KOPT-K1 (cell line): ENCODE measurements at regions not wholly inside any gene's neighbourhood (a gene's known extent, or its start where the extent isn't known, plus 50 kb on each side); places are given as distances from the start of the nearest gene placed in this dataset.
"Not testable (repeated sequence)": the region's sequence is repeated elsewhere in the genome, so short reads cannot be mapped to it uniquely, and the experiment has no call there.

Source experiments
- H3K27ac ChIP-seq: fragments of 200-600 bp; sonication (generic); 2 replicates; pipeline ENCODE4 v1.5.1; 2016; ENCODE audit warnings: antibody characterized with exemption, mild to moderate bottlenecking, low read depth, low read length; ENCODE audit not compliant: poor library complexity, severe bottlenecking
- H3K36me3 ChIP-seq: fragments of 200-600 bp; sonication (generic); 2 replicates; pipeline ENCODE4 v1.5.1; 2017; ENCODE audit warnings: antibody characterized with exemption, mild to moderate bottlenecking, low read length, moderate library complexity; ENCODE audit not compliant: insufficient read depth
- H3K9me3 ChIP-seq: fragments of 200-600 bp; sonication (generic); 2 replicates; pipeline ENCODE4 v1.5.1; 2017; ENCODE audit warnings: antibody characterized with exemption, low read length, mild to moderate bottlenecking; ENCODE audit not compliant: insufficient read depth, poor library complexity, severe bottlenecking

DNA sequence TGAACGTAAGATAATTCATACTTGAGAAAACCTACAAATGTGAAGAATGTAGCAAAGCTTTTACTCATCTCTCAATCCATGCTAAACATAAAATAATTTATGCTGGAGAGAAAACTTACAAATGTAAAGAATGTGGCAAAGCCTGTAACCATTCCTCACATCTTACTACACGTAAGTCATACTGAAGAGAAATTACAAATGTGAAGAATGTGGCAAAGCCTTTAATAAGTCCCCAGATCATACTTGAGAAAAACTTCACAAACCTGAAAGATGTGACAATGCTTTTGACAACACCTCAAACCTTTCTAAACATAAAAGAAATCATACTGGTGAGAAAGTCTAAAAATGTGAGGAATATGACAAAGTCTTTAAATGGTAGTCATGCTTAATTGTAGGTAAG, 89.4 kb downstream of the ZNF675 start:
- no peaks in the 10 kb centered on the region for H3K9me3 ChIP-seq
- no peaks in the 10 kb centered on the region for H3K36me3 ChIP-seq
- no peak overlapping the region for H3K27ac ChIP-seq

DNA sequence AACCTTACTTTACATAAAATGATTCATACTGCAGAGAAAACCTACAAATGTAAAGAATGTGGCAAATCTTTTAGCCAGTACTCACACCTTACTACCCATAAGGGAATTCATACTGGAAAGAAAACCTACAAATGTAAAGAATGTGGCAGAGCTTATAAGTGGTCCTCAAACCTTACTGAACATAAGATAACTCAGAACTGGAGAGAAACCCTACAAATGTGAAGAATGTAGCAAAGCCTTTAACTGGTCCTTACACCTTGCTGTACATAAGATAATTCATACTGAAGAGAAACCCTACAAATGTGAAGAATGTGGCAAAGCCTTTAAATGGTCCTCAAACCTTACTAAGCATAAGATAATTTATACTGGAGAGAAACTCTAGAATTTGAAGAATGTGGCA, 90.1 kb downstream of the ZNF675 start:
- no peak overlapping the region for H3K27ac ChIP-seq
- no peaks in the 10 kb centered on the region for H3K36me3 ChIP-seq
- H3K9me3 ChIP-seq: no peaks in the 10 kb centered on the region

DNA sequence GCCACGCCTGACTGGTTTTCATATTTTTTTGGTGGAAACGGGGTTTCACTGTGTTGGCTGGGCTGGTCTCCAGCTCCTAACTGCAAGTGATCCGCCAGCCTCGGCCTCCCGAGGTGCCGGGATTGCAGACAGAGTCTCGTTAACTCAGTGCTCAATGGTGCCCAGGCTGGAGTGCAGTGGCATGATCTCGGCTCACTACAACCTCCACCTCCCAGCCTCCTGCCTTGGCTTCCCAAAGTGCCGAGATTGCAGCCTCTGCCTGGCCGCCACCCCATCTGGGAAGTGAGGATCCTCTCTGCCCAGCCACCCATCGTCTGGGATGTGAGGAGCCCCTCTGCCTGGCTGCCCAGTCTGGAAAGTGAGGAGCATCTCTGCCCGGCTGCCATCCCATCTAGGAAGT, 92.7 kb downstream of the ZNF675 start:
- H3K36me3 ChIP-seq, H3K27ac ChIP-seq: not testable (repeated sequence)
- peaks cover 17% of the 10 kb centered on the region for H3K9me3 ChIP-seq

DNA sequence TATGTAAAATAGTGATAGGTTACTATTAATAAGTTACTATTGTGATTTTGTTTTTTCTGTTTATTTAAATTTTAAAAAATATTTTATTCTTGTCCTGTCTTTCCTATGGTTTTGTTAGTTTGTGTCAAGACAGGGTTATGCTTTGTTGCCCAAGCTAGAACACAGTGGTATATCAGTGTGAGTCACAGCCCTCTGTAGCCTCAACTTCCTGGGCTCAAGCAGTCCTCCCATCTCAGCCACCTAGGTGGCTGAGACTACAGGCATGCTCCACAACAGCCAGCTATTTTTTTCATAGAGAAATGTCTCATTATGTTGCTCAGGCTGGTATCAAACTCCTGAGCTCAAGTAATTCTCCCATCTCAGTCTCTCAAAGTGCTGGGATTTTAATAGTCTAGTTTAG, 99.5 kb downstream of the ZNF675 start:
- no peak overlapping the region for H3K27ac ChIP-seq
- peaks cover 22% of the 10 kb centered on the region for H3K9me3 ChIP-seq
- no peaks in the 10 kb centered on the region for H3K36me3 ChIP-seq

DNA sequence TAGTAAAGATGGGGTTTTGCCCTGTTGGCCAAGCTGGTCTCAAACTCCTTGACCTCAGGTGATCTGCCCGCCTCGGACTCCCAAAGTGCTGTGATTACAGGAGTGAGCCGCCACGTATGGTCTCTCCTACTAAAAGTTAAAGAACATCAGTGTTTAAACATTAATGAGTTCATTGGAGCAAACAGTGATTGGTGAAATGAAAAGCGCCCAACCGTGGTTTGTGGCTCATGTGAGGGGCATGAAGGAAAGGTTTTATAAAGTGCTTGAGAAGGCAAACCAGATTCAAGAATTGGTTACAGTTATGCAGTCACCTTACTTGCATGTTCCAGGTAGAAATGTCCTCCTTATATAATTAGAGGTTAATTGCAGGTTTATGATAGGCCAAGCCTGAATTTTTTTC, 109.5 kb downstream of the ZNF675 start:
- Histone ChIP-seq H3K36me3 (no peaks in the 10 kb centered on the region), H3K9me3 (peaks cover 16% of the 10 kb centered on the region), H3K27ac (no peak overlapping the region)

DNA sequence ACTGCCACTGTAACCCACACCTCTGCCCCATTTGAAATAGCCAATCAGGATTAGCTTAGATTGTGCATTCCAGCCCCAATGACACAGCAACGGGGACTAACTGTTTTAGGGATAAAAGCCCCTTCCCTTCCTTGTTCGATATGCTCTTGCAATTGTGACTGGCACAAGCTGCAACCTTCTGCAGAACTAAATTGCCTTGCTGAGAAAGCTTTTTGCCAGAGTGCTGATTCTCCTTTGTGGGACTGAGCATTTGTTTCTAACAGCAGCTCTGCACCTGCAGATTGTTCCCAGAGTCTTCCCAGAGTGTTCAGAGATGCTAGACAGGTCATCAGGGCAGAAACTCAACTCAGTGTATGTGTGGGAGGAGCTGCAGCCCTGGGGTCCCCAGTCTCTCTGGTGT, 115.8 kb downstream of the ZNF675 start:
- H3K9me3 ChIP-seq: peaks cover 72% of the 10 kb centered on the region
- H3K27ac ChIP-seq: no peak overlapping the region
- H3K36me3 ChIP-seq: no peaks in the 10 kb centered on the region

DNA sequence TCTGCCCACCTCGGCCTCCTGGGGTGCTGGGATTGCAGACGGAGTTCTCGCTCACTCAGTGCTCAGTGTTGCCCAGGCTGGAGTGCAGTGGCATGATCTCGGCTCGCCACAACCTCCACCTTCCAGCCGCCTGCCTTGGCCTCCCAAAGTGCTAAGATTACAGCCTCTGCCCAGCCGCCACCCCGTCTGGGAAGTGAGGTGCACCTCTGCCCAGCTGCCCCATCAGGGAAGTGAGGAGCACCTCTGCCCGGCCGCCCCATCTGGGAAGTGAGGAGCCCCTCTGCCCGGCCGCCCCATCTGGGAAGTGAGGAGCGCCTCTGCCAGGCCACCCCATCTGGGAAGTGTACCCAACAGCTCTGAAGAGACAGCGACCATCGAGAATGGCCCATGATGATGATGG, 118.9 kb downstream of the ZNF675 start:
- not testable (repeated sequence) for H3K27ac ChIP-seq, H3K36me3 ChIP-seq
- H3K9me3 ChIP-seq: peaks cover 62% of the 10 kb centered on the region

DNA sequence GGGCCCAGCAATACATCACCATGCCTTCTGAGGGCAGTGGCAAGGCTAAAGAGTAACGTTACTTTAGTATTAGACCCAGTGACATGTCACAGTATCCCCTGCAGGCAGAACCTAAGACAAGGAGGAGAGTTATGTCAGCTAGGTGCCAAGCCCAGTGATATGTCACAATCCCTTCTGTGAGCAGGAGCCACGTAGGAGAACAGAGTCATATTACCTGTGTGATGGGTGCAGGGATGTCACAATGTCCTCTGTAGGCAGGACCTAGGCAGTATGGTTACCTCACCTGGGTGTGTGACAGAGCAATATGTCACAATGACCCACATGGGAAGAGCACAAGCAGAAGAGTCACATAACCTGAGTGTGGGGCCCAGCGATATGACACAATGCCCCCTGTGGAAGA, 121.8 kb downstream of the ZNF675 start:
- no peaks in the 10 kb centered on the region for H3K36me3 ChIP-seq
- H3K27ac ChIP-seq: no peak overlapping the region
- H3K9me3 ChIP-seq: peaks cover 37% of the 10 kb centered on the region

DNA sequence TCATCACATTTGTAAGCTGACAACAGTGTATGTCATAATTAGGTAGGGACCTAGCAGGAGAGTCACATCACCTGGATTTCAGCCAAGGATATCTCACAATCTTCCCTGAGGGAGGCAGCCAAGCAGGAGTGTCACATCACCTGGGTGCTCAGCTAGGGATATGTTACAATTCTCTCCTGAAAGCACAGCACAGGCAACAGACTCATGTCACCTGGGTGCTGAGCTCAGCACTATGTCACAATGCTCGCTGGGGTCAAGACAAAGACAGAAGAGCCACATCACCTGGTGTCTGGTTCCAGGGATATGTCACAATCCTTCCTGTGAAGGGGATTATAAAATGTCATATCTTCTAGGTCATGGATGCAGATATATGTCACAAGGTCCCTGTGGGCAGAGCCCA, 123.7 kb downstream of the ZNF675 start:
- H3K27ac ChIP-seq: no peak overlapping the region
- peaks cover 27% of the 10 kb centered on the region for H3K9me3 ChIP-seq
- no peaks in the 10 kb centered on the region for H3K36me3 ChIP-seq

DNA sequence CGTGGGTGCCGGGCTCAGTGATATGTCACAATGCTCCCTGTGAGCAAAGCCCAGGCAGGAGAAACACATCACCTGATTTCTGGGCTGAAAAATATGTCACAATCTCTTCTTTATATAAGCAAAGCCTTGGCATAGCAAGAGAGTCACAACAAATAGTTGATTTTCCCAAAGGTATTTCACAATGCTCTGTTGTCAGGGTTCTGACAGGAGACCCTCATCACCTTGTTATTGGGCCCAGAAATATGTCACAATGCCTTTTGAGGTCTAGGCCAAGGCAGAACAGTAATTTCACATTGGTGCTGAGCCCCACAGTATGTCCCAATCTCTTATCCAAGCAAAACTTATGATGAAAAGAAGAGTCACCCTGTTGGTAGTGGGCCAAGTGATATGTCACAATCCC, 125.7 kb downstream of the ZNF675 start:
- Histone ChIP-seq H3K9me3 (peaks cover 15% of the 10 kb centered on the region), H3K36me3 (no peaks in the 10 kb centered on the region), H3K27ac (no peak overlapping the region)

DNA sequence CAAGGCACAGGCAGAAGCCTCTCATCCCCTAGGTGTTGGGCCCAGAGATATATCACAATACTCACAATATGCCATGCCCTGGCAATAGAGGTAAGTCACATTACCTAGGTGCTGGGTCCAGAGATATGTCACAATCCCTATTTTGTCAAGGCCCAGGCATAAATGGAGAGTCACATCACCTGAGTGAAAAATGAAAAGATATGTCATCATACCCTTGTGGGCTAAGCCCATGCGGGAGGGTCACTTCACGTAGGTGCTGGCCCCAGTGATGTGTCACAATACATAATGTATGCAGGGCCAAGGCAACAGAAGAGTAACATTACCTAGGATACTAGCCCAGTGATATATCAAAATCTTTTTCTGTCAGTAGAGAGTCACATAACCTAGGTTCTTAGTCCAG, 127.0 kb downstream of the ZNF675 start:
- peaks cover 21% of the 10 kb centered on the region for H3K9me3 ChIP-seq
- H3K36me3 ChIP-seq: no peaks in the 10 kb centered on the region
- no peak overlapping the region for H3K27ac ChIP-seq

DNA sequence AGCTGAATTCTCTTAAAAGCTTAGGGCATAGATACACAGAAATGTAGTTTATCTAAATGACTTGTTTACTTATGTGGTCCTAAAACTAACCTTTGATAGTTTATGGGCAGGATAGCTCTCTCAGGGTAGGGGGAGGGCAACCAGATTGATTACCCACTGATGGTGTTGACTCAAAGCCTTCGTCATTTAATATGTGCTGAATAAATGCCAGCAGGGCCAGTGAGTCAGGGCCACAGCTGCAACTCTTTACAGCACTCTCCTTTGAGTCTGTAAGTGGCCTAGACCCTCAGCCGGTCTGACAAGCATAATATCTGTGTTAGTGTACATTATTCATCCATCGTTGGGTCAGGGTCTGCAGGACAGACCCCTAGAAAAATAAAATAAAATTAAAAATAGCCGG, 128.5 kb downstream of the ZNF675 start:
- Histone ChIP-seq H3K27ac (no peak overlapping the region), H3K36me3 (no peaks in the 10 kb centered on the region), H3K9me3 (peaks cover 21% of the 10 kb centered on the region)

DNA sequence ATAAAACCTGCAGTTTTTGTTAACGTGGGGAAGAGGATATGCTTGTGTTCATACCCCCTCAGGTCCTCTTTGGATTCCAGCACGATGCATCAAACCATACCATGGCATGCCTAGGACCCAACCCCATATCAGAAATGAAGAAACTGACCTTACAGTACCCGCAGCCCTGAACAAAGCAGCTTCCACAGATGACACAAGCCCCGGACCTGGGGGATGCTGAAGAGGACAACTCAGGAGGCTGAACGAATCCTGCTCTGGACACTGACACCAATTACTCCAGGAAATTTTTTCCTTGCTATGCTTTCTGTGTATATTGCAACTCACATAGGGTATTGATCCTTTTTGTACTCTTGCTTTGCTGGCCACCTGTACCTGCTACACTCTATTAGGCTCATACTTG, 129.6 kb downstream of the ZNF675 start:
- Histone ChIP-seq H3K36me3 (no peaks in the 10 kb centered on the region), H3K9me3 (peaks cover 21% of the 10 kb centered on the region)

DNA sequence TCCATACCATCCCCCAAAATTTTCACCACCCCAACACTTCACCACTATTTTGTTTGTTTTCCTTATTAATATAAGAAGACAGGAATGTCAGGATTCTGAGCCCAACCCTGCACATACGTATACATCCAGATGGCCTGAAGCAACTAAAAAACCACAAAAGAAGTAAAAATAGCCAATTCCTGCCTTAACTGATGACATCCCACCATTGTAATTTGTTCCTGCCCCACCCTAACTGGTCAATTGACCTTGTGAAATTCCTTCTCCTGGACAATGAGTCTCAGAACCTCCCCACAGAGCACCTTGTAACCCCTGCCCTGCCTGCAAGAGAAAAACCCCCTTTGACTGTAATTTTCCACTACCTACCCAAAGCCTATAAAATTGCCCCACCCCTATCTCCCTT, 132.5 kb downstream of the ZNF675 start:
- Histone ChIP-seq H3K27ac (no peak overlapping the region), H3K9me3 (peaks cover 18% of the 10 kb centered on the region), H3K36me3 (no peaks in the 10 kb centered on the region)

More for the DNA sequence above, 129.6 kb downstream of the ZNF675 start:
- H3K27ac ChIP-seq: no peak overlapping the region

DNA sequence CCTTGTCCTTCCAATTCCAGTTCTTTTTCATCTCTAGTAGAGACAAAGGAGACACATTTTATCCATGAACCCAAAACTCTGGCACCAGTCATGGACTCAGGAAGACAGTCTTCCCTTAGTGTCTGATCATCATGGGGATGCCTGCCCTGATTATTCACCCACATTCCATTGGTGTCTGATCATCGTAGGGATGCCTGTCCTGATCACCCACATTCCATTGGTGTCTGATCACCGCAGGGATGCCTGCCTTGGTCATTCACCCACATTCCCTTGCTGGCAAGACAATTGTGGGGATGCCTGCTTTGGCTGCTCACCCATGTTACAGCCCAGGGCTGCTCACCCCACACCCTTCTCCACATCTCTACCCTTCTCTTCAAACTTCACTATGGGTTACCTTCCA, 136.9 kb downstream of the ZNF675 start:
- not testable (repeated sequence) for H3K36me3 ChIP-seq, H3K27ac ChIP-seq, H3K9me3 ChIP-seq

DNA sequence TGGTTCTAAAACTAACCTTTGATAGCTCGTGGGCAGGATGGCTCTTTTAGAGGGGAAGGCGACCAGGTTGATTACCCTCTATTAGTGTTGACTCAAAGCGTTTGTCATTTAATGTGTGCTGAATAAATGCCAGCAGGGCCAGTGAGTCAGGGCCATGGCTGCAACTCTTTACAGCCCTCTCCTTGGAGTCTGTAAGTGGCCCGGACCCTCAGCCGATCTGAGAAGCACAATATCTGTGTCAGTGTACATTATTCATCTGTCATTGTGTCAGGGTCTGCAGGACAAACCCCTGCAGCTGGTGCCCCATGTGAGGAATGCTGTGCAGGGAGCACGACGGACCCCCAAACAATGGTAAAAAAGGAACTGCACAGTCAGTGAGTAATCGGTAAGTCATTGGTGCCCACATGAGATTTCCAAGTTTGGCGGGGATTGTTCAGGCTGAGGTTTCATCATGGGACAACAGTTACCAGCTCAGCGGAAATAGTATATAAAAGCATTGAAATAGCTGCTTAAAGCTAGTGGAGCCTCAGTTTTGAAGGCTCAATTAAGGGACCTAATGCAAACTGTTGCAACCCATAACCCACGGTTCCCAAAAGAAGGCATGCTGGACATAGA, 139.1 kb downstream of the ZNF675 start:
- Histone ChIP-seq H3K9me3 (peaks cover 15% of the 10 kb centered on the region), H3K27ac (no peak overlapping the region), H3K36me3 (no peaks in the 10 kb centered on the region)

DNA sequence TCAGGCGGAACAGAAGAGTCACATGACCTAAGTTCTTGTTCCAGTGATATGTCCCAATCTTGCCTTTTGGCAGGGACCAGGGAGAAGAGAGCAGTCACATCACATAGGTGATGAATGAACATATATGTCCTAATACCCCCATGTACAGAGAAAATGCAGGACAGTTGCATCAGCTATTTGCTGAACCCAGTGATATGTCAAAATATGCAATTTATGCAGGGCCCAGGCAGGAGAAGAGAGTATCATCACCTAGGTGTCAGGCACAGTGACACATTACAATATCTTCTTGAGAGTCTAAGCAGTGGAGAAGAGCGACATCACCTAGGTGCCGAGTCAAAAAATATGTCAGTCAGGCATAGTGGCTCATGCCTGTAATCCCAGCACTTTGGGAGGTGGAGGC, 139.9 kb downstream of the ZNF675 start:
- H3K36me3 ChIP-seq: no peaks in the 10 kb centered on the region
- peaks cover 15% of the 10 kb centered on the region for H3K9me3 ChIP-seq
- H3K27ac ChIP-seq: no peak overlapping the region
